PFSK-1 (cell line): ENCODE measurements at regions not wholly inside any gene's neighbourhood (a gene's known extent, or its start where the extent isn't known, plus 50 kb on each side); places are given as distances from the start of the nearest gene placed in this dataset.

Source experiments
- POLR2AphosphoS5 ChIP-seq: IDR thresholded peaks from 2 replicates; pipeline ENCODE4 v1.6.1; 2012; ENCODE audit warnings: low read depth, mild to moderate bottlenecking, control low read depth, low read length, moderate library complexity
- REST ChIP-seq, 2 experiments: IDR thresholded peaks; 2 replicates each; pipeline versions ENCODE4 v1.6.1 to v1.8.0; 2011 to 2012; ENCODE audit warnings: low read depth in 2 of 2, low read length in 2 of 2, control low read depth in 1 of 2, inconsistent platforms in 1 of 2, mild to moderate bottlenecking in 1 of 2, moderate library complexity in 1 of 2; ENCODE audit not compliant: insufficient read depth in 1 of 2
- TAF1 ChIP-seq: IDR thresholded peaks from 2 replicates; pipeline ENCODE4 v1.6.1; 2012; ENCODE audit warnings: low read length, control low read depth, borderline replicate concordance; ENCODE audit not compliant: insufficient read depth

DNA sequence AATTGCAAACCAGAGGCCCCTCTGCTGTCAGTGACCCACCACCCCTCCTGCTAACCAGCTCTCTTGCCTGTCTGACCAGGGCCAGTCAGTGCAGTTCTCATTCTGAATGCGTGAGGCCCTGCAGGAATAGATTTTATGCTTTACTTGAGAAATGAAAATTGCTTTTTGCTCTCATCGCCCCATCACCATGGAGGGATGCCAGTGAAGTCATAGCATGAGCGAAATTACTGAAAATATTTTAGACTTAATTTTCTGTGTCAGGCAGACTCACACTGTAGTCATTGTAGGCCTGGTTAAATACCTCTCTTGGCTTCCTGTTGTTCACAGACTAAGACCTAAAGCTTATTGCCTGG, 490.5 kb upstream of the CDH5 start:
- TF ChIP-seq REST (IDR thresholded peaks at IDR 0.05; ENCODE audit: insufficient read depth in 1 of 2, low read depth in 2 of 2, low read length in 2 of 2) (no peak), TAF1 (no peak), POLR2AphosphoS5 (no peak)
